ENCODE measurements at regions not wholly inside any gene's neighbourhood (a gene's known extent, or its start where the extent isn't known, plus 50 kb on each side); places are given as distances from the start of the nearest gene placed in this dataset.

- TF ChIP-seq KDM1A (IDR thresholded peaks at IDR 0.05; ENCODE audit: borderline replicate concordance, low read length) = no peak
- TF ChIP-seq CREB1 (IDR thresholded peaks at IDR 0.05) = no peak
- TF ChIP-seq KDM4A (IDR thresholded peaks at IDR 0.05; ENCODE audit: low read depth, low read length, severe bottlenecking) = no peak
- no peak for TF ChIP-seq TBP (IDR thresholded peaks at IDR 0.05; ENCODE audit: low read depth, low read length)
- TF ChIP-seq SP1 (IDR thresholded peaks at IDR 0.05; ENCODE audit: low read depth, low read length) = no peak
Observed at GRCh38 chr20:11277170-11277569, 603.4 kb upstream of the JAG1 start (continued).

Data from H1 (cell line).